Vagina (tissue), 2 donors: ENCODE measurements at regions not wholly inside any gene's neighbourhood (a gene's known extent, or its start where the extent isn't known, plus 50 kb on each side); places are given as distances from the start of the nearest gene placed in this dataset.

Source experiments
- CTCF ChIP-seq, 3 experiments: fragments of 450-650 bp in 2 of 3; fragments of 200-600 bp in 1 of 3; sonication (generic) in 1 of 3; IDR thresholded peaks; one replicate each; pipeline ENCODE4 v1.5.1; 2017 to 2019; ENCODE audit warnings: antibody characterized with exemption in 3 of 3, mild to moderate bottlenecking in 2 of 3, moderate library complexity in 2 of 3
- POLR2AphosphoS5 ChIP-seq, 2 donors: sonication (generic); formaldehyde crosslinking; IDR thresholded peaks; one replicate each; pipeline ENCODE4 v1.9.0; 2017; ENCODE audit warnings: antibody characterized with exemption in 2 of 2, mild to moderate bottlenecking in 2 of 2, low read depth in 1 of 2; ENCODE audit not compliant: insufficient read depth in 1 of 2

GRCh38 chr13:65719831-65720230 lies 1510.3 kb downstream of the PCDH9 start:
- TF ChIP-seq POLR2AphosphoS5 (IDR thresholded peaks at IDR 0.05; ENCODE audit: insufficient read depth in 1 of 2, low read depth in 1 of 2), result no peak
- TF ChIP-seq CTCF (IDR thresholded peaks at IDR 0.05), result no peak
